Omental fat pad (tissue), 3 donors: ENCODE measurements at regions not wholly inside any gene's neighbourhood (a gene's known extent, or its start where the extent isn't known, plus 50 kb on each side); places are given as distances from the start of the nearest gene placed in this dataset.
A peak's percentile ranks its signal among the peaks of the same experiment; 100 is the strongest.
"Not testable (repeated sequence)": the region's sequence is repeated elsewhere in the genome, so short reads cannot be mapped to it uniquely, and the experiment has no call there.

Experiments used
- ATAC-seq: fragments of 150-250 bp; one replicate; pipeline ENCODE4 v1.9.1; 2016; ENCODE audit warnings: mild to moderate bottlenecking, moderate library complexity; ENCODE audit not compliant: low FRiP score
- DNase-seq: peaks from one replicate; pipeline ENCODE4 v3.0.0-alpha.2; 2019; ENCODE audit warnings: low spot score
- TF ChIP-seq, protein P1 (sequence below), 3 donors: fragments of 450-650 bp; IDR thresholded peaks; one replicate each; pipeline ENCODE4 v1.5.1; 2016 to 2017; ENCODE audit warnings: antibody characterized with exemption in 3 of 3, mild to moderate bottlenecking in 3 of 3, moderate library complexity in 2 of 3

GRCh38 chr2:18950361-18950851 is 361.0 kb upstream of the NT5C1B start:
- ATAC-seq (peak; percentile 86), DNase-seq (no peak)
- TF ChIP-seq, protein P1, sequence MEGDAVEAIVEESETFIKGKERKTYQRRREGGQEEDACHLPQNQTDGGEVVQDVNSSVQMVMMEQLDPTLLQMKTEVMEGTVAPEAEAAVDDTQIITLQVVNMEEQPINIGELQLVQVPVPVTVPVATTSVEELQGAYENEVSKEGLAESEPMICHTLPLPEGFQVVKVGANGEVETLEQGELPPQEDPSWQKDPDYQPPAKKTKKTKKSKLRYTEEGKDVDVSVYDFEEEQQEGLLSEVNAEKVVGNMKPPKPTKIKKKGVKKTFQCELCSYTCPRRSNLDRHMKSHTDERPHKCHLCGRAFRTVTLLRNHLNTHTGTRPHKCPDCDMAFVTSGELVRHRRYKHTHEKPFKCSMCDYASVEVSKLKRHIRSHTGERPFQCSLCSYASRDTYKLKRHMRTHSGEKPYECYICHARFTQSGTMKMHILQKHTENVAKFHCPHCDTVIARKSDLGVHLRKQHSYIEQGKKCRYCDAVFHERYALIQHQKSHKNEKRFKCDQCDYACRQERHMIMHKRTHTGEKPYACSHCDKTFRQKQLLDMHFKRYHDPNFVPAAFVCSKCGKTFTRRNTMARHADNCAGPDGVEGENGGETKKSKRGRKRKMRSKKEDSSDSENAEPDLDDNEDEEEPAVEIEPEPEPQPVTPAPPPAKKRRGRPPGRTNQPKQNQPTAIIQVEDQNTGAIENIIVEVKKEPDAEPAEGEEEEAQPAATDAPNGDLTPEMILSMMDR (IDR thresholded peaks at IDR 0.05): no peak

GRCh38 chr2:18949871-18950270 is 360.5 kb upstream of the NT5C1B start:
- ATAC-seq (peak; percentile 75), DNase-seq (no peak)
- TF ChIP-seq, protein P1 (IDR thresholded peaks at IDR 0.05): no peak

- no peak for ATAC-seq
- TF ChIP-seq, protein P1 (IDR thresholded peaks at IDR 0.05): no peak
- no peak for DNase-seq
Observed at GRCh38 chr2:18940184-18940583, 350.8 kb upstream of the NT5C1B start.

DNA sequence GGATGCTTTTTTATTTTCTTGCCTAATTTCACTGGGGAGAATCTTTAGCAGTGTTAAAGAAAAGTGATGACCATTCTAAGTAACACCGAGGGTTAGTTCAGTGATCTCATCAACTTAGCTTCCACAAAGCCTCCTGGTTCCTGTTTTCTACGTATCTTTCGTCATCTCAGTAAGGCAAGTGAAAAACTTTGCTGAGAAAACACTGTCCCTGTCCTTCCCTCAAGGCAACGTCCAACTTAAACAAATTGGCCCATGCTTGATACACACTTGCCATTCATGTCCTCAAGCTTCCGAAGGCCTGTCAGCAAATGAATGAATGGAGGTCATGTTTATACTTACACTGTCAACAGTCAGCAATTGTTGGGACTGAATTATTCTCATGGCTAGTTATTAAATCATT is 350.4 kb upstream of the NT5C1B start:
- DNase-seq, ATAC-seq: not testable (repeated sequence)

- ATAC-seq (no peak), DNase-seq (no peak)
- TF ChIP-seq, protein P1 (IDR thresholded peaks at IDR 0.05): no peak
Observed at GRCh38 chr2:18934886-18935285, 345.5 kb upstream of the NT5C1B start.

GRCh38 chr2:18932853-18933252 is 343.5 kb upstream of the NT5C1B start:
- DNase-seq (no peak), ATAC-seq (no peak)
- TF ChIP-seq, protein P1 (IDR thresholded peaks at IDR 0.05): no peak

DNA sequence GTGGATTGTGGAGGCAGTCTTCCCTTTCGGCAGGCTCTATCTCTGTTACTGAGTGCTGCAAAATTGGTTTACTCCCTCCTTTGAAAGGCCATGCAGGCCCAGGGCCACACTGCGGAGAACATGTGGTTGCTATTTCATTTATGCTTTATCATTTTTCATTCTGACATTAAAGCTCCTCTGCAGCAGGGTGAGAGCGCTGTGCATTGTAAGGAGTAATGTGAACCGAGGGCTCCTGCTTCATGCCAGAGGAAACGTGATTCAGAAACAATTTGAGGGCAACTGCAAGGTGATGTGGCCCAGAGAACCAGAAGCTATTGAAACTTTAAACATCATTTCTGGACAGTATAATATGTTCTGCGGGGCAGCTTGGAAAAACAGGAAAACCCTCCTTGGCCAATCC is 341.6 kb upstream of the NT5C1B start:
- TF ChIP-seq, protein P1 (IDR thresholded peaks at IDR 0.05): no peak
- no peak for ATAC-seq

More for the DNA sequence above, 341.6 kb upstream of the NT5C1B start:
- DNase-seq: no peak
